ENCODE measurements at regions not wholly inside any gene's neighbourhood (a gene's known extent, or its start where the extent isn't known, plus 50 kb on each side); places are given as distances from the start of the nearest gene placed in this dataset.
"Not testable (repeated sequence)": the region's sequence is repeated elsewhere in the genome, so short reads cannot be mapped to it uniquely, and the experiment has no call there.

DNA sequence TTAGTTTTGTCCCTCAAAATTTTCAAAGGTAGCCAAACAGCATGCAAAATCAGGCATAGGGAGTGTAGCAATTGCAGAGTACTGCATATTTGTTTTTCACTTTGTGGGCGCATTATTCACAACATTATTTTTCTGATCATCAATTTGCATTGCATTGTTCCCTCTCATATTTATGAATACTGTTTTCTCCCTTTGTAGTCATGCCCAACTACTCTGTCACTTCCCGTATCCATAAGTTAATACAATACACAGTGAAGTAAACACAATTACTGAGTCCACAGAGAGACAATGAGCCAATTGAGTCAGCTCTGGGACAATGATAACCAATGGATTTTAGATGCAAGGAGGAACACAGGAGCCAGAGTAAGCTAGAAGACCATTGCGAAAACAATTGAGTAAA is 944.0 kb upstream of the ADGRL4 start:
- DNase-seq (ENCODE audit: low spot score), result no peak

DNA sequence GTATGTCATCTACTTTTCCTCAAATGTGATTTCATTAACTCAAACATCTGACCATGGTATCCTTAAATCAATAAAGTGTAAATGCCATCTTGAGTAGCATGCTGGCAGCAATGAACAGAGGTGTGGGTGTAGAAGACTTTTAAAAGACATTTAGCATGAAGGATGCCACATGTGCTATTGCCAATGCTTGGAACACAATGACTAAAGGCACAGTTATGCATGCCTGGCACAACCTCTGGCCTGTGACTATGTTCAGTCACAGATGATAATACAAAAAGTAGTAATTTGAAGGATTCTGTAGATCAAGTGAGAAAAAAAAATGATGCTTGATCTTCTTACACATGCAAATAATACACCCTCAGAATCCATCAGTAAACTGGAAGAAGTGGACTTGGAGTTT is 938.9 kb upstream of the ADGRL4 start:
- no peak for DNase-seq (ENCODE audit: low spot score)

DNA sequence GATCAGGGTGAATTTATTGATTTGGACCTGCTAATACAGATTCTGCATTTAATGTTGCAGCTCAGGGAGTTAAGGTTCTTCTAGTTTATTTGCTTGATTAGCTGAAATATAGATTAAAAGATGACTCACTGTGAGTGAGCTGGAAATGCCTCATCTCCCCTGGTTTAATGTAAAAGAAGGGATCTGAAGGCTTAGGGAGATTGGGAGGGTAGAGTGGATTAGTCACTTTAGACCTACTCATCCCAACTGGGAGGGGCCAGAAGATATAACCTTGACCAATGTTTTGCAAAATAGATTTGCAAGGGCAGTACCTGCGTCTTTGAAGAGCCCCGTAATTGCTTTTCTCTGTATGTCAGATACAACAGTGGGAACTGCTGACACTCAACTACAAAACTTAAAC is 922.8 kb upstream of the ADGRL4 start:
- no peak for DNase-seq (ENCODE audit: low spot score)

DNA sequence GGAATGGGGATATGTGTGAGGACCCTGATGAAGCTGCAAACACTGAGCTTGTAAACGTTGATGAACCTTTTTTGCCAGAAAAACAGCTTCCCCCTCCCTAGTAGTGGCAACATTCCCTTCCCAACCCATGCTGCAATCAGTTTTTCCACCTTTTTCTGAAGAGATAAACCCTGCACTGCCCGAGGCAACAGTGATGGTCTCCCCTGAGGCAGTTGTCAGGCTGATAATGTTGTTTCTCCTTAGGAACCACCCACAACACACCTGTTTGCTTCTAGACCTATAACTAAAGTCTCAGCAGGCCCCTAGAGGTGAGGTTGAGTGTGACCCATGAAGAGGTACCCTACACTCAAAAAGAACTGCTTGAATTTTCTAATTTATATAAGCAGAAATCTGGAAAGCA is 922.4 kb upstream of the ADGRL4 start:
- DNase-seq (ENCODE audit: low spot score), result no peak

DNA sequence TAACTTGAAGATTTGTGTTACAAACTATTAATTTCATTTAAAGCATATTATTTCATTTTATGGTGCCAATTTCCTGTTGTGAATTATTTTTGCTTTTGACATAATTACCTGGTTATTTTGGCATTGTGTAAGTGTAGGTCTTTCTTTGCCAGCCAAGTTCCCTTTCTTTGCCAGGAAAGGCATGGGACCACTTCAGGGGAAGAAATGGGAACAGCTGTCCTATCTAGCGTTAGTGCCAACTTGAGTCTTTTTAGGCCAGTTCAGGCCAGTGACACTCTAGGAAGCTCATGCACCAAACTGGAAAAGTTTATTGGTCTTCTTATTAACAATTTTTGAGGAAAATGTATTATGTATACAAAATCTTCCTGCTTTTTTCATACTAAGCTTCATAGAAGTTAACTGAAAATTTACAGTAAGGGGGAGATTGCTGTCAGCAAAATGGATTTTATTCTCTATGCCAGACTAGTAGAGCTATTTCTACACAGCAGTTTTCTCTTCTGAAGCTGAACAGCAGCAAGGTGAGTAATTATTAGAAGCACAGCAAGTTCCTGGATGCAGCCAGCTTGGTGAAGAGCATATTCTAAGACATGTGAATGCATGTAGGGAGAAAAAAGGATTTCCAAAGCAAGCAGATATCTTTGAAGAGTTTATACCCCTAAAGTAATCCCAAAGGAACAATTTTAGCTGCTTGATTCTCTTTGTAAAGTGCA is 914.6 kb upstream of the ADGRL4 start:
- no peak for DNase-seq (ENCODE audit: low spot score)

DNA sequence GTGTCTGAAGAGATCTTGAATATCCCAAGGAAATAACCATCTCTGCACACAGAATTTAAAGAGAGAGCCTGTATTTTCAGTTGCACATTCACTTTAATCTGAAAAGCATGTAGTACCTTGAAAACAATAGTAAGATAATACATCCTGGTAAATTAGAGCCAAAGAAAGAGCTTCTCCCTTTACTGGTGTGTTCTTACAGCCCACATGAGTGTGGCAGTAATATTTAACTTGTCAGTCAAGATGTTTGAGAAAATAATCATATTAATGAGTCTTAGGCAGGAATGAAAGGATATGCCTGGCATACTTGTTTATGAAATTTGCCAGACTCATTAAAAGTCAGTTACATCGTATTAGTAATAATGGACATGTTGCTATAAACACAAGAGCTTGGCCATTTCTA is 908.4 kb upstream of the ADGRL4 start:
- DNase-seq (ENCODE audit: low spot score), result no peak

DNA sequence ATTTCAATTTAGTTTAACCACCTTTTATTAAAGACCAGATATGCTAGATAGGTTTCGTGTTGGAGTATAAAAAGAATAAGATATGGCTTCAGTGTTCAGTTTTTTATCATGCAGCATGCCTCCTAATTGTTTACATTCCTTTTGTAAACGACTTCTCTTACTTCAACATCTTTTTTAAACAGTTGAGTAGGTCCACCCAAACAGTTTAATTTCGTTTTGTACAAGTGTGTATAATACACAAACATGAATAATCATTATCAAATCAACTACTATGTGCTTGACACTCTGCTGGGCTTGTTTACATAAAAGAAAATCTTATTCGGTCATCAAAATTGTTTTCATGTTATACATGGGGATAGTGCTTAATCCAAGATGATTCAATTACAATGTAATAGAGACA is 906.3 kb upstream of the ADGRL4 start:
- no peak for DNase-seq (ENCODE audit: low spot score)

DNA sequence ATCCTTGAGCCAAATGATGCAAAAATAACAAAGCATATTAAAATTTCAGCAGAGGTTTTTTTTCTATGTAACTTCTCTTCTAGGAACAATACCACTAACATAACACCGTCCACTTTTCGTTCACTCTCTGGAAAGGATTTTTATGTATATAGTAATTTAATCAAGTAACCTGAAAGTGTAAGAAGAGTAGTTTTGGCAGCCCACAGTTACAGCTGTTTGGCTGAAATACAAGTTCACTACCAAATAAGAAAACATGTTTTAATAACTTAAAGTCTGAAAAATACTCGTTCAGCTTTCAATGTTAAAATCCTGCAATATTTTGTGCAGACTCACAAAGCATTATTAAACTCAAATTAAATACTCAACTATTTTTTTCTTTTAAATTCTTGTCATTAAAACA is 896.8 kb upstream of the ADGRL4 start:
- no peak for DNase-seq (ENCODE audit: low spot score)

DNA sequence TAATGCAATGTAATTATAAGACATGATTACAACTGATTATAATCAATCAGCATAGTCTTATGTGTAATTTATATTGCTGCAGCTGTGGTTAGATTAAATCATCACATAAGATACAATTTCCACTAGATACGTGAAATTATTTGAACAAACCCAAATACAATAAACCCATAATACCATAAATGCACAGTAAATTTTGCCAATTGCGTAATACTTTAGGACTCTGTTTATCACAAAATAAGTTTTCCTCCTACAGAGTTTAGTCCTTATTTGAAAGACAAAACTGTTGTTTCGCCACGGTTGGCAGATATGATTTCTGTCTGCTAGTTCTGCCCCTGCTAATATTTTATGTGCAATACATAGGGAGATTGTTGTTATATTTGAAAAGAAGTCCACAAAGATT is 895.9 kb upstream of the ADGRL4 start:
- DNase-seq (ENCODE audit: low spot score), result no peak

DNA sequence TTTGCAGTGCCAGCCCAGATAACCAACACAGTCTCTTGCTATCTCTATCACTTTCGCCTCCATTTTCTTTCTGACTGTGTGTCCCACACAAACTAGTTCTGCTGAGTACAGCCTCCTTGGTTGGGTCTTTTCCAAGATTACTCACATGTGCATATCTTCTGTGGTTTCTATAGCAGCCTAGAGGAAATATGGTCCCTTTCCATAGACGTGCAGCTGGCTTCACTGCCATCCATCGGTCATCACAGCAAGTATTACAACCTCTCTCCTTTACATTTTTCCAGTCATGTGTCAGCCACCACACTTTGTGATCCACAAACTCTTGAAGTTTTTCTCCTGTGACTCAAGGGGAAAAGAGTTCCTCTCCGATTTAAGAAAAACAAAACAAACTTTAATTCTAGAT is 893.4 kb upstream of the ADGRL4 start:
- no peak for DNase-seq (ENCODE audit: low spot score)

DNA sequence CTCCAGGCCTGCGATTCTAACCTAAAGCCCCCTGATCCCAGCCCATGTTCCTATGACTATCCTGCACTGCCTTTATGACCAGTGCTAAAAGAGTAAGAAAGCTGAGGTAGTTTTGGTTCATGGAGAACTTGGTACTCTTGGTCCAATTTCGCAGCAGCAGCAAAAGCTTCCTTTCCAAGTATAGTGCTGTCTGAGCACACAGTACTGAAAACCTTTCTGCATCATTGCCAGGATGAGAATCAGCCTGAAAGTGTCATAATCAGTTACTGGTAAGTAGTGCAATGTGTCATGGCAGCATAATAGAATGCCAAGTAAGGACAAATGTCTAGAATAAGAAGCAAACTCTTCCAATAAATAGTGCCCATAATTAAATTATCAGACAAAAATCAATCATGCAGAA is 889.6 kb upstream of the ADGRL4 start:
- no peak for DNase-seq (ENCODE audit: low spot score)

DNA sequence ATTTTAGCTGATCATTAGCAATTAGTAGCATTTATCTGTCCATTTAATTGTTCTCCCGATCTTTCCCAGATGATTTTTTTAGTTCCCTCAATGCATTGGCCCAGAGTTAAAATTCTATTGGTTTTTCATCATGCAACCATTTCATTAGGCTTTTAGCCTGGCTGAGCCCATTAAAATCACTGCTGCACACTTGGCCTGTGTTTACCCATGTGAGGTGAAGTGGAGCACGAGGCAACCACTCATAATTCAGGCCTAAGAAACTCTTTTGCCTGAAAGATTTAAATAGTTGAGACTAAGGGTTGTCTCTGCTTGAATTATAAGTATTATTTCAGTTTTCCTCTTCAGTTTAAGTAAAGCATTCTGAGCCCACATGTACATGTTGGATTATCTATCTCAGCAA is 889.0 kb upstream of the ADGRL4 start:
- no peak for DNase-seq (ENCODE audit: low spot score)

DNA sequence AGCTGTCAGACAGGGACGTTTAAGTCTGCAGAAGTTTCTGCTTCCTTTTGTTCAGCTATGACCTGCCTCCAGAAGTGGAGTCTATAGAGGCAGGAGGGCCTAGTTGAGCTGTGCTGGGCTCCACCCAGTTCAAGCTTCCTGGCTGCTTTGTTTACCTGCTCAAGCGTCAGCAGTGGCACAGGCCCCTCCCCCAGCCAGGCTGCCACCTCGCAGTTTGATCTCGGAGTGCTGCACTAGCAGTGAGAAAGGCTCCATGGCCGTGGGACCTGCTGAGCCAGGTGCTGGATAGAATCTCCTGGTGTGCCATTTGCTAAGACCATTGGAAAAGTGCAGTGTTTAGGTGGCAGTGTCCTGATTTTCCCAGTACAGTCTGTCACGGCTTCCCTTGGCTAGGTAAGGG is 887.6 kb upstream of the ADGRL4 start:
- not testable (repeated sequence) for DNase-seq (ENCODE audit: low spot score)

DNA sequence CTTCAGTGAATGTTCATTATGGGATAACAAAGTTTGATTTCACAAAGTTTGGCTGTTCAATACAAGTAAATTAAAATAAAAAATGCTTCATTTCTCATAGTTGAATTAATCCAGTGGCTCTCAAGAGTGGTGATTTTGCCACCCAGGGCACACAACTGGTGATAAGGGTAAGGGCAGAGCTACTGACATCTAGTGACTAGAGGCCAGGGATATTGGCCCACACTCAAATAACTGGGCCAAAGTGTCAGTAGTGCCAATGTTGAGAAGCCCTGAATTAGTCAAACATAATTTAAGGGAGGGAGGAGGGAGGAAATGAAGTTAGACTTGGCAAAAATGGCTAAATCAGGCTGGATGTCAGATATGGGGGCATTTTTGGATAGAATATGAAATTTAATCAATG is 880.5 kb upstream of the ADGRL4 start:
- no peak for DNase-seq (ENCODE audit: low spot score)

DNA sequence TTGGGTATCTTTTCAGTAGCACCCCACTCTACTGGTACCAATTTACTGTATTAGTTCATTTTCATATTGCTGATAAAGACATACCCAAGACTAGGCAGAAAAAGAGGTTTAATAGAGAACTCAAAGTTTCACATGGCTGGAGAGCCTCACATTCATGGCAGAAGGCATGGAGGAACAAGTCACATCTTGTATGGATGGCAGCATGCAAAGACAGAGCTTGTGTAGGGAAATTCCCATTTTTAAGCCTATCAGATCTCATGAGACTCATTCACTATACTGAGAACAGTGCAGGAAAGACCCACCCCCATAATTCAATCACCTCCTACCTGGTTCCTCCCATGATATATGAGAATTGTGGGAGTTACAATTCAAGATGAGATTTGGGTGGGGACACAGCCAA is 878.6 kb upstream of the ADGRL4 start:
- DNase-seq (ENCODE audit: low spot score), result no peak

DNA sequence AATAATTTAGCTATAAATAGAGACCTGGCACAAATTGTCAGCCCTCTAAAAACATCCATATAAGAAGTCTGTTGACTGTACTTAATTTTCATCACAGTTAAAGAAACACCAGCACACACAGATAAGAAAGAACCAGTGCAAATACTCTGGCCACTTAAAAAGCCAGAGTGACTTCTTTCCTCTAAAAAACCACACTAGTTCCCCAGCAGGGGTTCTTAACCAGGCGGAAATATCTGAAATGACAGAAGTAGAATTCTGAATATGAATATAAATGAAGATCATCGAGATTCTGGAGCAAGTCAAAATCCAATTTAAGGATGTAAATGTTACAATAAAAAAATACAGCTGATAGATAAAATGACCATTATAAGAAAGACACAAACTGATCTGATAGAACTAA is 870.6 kb upstream of the ADGRL4 start:
- no peak for DNase-seq (ENCODE audit: low spot score)

DNA sequence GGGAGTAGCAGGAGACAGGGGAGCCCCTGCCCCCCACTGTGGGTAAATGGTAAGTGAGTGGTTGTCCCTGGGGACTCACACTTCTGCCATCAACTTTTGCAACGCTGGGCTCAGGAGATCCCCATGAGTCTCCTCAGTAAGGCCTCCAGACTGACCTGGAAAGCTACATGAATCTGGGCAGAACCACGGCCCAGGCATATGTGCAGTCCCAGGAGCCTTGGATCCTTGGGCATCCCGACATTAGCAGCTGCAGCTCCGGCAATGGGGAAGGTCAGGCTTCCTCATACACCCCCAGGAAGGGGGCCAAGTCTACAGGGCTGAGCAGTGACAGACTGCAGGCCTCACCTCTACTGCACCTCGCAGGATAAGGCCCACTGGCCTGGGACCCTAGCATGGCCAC is 868.7 kb upstream of the ADGRL4 start:
- DNase-seq (ENCODE audit: low spot score), result no peak

DNA sequence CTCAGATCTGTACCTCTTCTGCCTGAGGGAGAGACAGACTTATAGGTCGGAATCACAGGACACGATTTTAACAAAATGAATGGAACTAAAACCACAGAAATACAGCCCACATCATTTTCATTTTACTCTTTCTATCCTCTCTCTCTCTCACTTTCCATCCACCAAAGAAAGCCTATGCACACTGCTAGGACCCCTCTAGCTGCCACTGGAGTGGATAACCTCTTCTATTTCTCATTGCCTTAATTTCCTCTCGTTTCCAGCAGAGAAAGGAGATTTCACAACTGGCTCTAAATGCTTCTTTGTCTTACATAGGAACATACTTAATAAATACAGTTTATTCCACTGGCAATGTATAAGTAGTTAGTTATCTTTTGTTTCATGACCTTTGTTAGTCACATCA is 867.8 kb upstream of the ADGRL4 start:
- peak; percentile 5 for DNase-seq (ENCODE audit: low spot score)

DNA sequence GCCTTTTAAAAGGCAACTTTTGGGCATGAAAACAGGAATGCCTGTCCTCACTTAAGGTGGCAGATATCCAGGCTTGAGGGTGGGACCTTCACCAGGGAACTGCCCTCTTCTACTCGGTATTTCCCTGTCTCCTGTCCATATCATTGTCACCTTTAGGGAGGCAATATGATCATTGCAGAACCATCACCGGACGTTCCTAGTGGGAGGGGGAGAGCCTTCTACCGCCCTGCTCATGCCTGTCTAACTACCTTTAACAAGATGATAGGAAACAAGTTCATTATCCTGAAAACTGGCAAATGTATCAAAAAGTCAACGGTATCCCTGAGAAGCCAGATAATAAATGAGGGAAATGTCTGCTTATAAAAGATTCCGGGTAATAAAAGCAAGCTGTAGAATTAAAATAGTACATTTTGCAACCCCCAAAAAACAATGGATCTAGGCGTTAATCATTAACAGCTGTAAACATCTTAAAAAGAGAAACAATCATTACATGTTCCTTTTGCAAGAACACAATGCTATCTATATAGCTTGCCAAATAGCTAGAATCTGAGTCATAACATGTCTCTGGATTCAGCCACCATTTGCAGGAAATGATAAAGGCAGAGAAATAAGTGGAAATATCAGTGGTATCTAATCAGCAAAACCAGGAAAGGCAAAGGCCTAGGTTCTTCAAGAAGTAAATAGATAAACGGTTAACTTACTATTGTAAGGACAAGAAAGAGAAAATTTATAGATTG is 852.9 kb upstream of the ADGRL4 start:
- DNase-seq (ENCODE audit: low spot score), result no peak

DNA sequence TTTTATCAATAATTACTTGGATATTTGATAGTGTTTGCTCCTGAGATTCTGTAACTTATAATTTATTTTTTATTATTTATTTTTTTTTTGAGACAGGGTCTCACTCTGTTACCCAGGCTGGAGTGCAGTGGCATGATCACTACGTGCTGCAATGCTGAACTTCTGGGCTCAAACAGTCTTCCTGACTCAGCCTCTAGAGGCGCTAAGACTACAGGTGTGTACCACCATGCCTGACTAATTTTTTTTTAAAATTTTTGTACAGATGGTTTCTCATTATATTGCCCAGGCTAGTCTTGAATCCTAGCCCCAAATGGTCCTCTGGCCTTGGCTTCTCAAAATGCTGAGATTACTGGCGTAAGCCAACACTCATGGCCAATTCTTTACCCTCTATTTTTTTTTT is 845.5 kb upstream of the ADGRL4 start:
- no peak for DNase-seq (ENCODE audit: low spot score)

DNA sequence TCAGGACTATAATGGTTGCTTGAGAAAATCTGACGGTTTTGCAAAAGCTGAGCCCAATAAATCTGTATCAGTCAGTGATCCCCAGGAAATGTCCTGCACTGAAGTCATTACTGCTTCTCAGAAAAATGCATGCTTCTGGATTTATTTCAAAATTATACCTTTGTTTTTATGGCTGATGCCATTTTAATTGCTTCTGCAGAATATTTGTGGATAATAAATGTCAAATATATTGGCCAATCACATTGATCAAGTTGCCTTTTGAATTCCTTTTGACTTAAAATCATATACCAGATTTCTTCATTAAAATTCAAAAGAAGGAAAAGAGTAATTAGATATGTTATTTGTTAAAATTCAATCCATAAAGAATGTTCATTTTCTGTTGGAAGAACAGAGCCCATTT is 842.9 kb upstream of the ADGRL4 start:
- no peak for DNase-seq (ENCODE audit: low spot score)

DNA sequence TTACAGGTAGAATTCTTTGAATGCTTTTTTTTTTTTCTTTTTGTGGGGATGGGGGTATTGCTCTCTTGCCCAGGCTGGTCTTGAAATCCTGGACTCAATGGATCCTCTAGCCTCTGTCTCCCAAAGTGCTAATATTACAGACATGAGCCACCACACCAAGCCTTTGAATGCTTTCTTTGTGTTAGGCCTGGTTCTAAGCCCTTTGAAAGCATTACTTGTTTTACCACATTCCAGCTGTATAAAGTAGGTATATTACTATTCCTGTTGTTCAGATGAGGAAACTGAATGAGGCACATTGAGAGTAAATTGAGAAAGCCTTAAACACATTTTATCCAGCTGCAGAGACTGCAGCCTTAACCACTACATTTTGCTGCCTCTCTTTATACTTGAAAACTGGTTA is 841.8 kb upstream of the ADGRL4 start:
- DNase-seq (ENCODE audit: low spot score), result no peak

DNA sequence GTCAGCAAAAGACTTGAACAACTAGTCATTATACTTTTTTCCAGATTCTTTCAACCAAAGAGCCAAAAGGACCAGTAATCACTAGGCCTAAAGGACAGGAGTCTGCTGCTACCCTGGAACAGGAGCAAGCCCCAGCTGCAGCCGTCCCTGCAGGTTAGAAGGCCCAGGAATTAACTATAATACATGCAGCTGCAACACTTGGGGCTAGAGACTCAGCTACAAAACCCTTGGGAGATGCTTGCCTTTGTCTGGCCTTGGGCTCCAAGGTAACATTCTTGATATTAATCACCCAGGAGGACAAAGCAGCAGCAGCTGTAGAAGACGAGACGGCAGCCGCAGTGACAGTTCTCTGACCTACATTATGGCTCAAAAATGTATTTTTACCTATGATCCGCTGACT is 841.2 kb upstream of the ADGRL4 start:
- no peak for DNase-seq (ENCODE audit: low spot score)

DNA sequence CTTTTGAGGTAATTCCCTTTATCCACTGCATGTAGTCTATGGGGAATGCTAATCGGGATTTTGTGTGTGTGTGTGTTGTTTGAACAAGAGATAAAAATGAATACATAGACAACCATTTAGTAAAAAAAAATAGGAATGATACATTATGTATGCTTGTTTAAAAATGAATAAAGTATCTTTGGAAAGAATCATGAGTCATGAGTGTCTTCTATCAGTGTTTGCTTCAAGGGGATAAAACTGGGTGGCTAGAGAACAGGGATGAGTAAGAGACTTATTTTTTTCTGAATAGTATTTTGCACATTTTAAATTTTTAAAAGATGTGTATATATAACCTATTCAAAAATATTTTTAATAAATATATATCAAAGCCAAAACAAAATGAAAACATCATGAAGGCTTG is 839.4 kb upstream of the ADGRL4 start:
- DNase-seq (ENCODE audit: low spot score), result no peak

All from HuH-7 (cell line).